GM18517 (cell line): ENCODE measurements at regions not wholly inside any gene's neighbourhood (a gene's known extent, or its start where the extent isn't known, plus 50 kb on each side); places are given as distances from the start of the nearest gene placed in this dataset.

Experiments
- ATAC-seq: cut with Tn5 transposase; IDR thresholded peaks from one replicate; pipeline ENCODE4 v1.9.1; 2021; ENCODE audit warnings: mild to moderate bottlenecking, moderate library complexity; ENCODE audit not compliant: unreplicated experiment

GRCh38 chr10:113219446-113219845 lies 269.4 kb downstream of the TCF7L2 start:
- ATAC-seq: no peak

- no peak for ATAC-seq
Observed at GRCh38 chr10:113221756-113222168, 271.7 kb downstream of the TCF7L2 start.

DNA sequence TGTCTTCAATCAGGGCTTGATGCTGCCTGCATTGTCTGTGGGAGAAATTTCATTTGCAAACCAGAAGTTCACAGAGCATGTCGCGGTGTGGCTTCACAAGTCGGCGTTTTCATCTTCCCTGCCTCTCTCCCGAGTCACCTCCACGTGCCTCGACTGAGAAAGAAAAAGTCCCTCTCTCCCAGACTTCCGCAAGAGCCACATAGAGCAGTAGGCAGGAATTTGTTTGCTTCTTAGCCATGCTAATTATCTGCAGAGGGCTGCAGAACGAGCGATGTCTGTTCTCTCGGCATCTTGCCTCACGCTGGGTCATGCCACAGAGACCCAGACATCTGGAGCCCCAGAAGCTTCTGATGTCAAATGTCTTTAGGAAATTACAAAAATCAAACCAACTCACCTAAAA lies 272.2 kb downstream of the TCF7L2 start:
- ATAC-seq: no peak

DNA sequence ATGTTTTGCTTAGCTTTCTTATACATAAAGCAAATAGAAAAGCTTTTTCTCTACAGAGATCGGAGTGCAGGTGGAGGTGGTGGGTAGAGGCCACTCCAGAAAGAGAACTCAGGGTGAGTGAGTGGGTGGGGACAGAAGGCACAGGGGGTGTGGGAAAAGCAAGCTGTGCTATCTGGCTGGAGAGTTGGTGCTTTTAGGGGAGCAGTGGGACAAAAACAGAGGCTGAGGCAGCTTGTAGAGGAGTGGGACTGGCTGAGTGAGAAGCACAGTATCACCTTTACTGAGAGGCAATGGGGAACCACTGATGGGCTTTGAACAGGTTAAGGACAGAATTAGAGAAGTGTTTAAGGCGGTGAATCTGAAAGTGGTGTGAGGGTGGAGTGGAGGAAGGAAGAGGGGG lies 275.3 kb downstream of the TCF7L2 start:
- no peak for ATAC-seq

GRCh38 chr10:113225903-113226302 lies 275.9 kb downstream of the TCF7L2 start:
- no peak for ATAC-seq

GRCh38 chr10:113226399-113226798 lies 276.4 kb downstream of the TCF7L2 start:
- ATAC-seq: no peak

GRCh38 chr10:113226831-113227445 lies 276.9 kb downstream of the TCF7L2 start:
- ATAC-seq: no peak

DNA sequence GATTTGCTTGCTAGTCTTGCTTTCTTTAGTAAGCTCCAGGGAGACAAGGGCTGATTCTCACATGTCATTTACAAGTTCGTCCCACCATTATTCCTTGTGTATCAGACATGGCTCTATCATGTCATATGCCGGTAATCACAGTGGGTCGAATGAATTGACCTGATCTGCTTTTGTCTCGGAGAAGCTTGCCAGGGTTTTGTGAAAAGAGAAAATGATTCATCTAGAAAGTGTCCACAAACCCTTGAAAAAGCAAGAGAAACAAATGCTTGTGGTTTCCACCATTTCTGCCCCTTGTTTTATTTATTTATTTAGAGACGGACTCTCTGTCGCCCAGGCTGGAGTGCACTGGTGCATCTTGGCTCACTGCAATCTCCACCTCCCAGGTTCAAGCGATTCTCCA lies 278.5 kb downstream of the TCF7L2 start:
- ATAC-seq: no peak

DNA sequence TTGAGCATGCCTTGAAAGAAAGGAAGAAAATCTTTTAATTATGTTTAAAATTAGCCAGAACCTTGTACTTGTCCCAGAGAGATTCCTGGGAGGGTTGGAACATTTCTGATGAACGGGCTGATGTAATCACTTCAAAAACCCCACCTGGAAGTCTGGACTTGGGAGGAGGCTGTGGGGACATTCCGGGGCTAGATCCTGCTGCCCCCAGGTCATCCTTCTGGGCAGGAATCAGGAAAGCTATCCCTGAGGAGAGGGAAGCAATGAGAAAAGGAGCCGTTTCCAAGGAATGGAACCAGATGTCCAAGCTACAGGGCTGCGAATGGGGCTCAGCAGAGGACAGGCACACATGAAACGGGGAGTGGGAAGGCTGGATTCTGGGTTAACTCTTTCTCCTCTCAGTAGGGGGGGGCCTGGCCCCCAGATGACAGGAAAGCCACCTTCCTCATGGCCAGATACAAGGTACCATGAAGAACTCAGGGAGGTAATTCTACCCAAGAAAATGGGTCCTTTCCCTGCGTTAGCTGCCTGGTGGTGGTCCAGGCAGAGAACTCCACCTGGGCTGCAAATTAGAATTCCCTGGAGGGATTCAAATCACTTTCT lies 280.1 kb downstream of the TCF7L2 start:
- no peak for ATAC-seq

GRCh38 chr10:113232928-113233511 lies 283.0 kb downstream of the TCF7L2 start:
- ATAC-seq: peak; percentile 93

DNA sequence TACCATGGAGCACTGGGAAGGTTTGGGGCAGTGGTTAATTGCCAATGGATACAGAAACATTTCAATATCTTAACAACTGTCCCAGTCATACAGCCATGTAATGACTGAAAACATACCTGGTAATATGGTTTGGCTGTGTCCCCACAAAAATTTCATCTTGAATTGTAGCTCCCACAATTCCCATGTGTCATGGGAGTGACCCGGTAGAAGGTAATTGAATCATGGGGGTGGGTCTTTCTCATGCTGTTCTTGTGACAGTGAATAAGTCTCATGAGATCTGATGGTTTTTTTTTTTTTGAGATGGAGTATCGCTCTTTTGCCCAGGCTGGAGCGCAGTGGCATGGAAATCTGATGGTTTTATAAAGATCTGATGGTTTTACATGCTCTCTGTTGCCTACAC lies 284.4 kb downstream of the TCF7L2 start:
- ATAC-seq: no peak

- no peak for ATAC-seq
Observed at GRCh38 chr10:113235508-113235907, 285.5 kb downstream of the TCF7L2 start.

- ATAC-seq: no peak
Observed at GRCh38 chr10:113236998-113237397, 287.0 kb downstream of the TCF7L2 start.

DNA sequence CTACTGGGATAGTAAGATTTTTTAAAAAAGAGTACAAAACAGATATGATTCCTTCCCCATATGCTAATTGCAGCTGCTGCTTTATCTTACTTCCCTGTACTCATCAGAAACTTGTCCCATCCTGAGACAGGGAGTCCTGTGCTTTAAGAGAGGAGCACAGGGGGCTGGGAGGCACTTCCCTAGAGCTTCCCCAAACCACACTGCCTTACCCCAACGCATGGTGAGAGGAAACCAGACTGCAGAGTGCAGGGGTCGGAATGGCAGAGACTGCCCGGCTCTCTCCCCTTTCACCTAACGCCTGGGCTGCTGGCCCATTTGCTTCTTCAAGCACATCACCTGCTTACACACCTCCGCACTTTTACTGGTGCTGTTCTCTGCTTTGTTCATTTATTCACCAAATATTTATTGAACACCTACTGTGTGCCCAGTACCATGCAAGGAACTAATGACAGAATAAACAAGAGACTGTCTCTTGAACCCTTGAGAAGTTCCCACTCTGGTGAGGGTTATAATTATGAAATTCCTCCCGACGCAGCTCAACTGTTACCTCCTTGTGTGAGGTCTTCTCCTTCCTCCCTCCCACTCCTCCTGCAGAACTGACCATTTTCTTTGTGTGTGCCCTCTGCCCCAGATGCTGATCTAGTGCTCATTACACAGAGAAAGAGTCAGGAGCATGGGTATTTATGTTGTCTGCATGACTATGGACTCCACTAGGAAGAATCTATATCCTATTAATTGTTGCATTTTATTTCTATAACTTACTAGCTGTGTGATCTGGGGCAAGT lies 289.7 kb downstream of the TCF7L2 start:
- ATAC-seq: no peak

DNA sequence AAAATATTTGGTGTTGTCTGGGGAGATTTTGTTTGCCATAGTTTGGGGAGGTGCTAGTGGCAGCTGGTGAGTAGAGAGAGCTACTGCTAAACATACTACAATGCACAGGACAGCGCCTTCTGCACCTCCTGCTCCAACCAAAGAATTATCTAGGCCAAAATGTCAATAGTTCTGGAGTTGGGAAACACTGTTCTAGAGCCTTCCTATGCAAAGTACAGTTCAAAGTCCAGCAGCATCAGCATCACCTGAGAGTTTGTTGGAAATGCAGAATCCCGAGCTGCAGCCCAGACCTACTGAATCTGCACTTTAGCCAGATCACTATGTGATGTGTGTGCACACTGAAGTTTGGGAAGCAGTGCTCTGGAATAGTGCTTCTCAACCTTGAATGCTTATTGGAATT lies 290.7 kb downstream of the TCF7L2 start:
- ATAC-seq: no peak

GRCh38 chr10:113241599-113242360 lies 291.7 kb downstream of the TCF7L2 start:
- ATAC-seq: no peak

- ATAC-seq: no peak
Observed at GRCh38 chr10:113243311-113243710, 293.3 kb downstream of the TCF7L2 start.

DNA sequence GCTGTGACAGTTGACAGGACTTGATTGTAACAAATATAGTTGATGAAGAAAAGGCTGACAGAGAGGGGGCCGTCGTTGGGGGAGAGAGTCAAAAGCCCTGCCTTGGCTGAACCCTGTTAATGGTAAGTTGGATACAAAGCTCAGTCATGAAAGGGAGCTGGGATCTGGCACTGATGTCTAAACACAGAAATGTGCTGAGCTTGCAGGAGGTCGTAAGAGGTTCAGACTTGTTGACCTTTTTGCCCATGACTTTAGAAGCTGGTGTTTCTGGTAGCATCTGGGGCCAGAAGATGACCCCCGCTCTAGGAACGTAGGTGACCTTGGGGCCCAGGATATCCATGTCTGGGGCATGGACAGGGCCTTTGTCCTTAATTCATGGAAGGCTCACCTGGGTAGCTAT lies 294.7 kb downstream of the TCF7L2 start:
- ATAC-seq: no peak

- no peak for ATAC-seq
Observed at GRCh38 chr10:113245286-113245685, 295.2 kb downstream of the TCF7L2 start.

- ATAC-seq: no peak
Observed at GRCh38 chr10:113247050-113247449, 297.0 kb downstream of the TCF7L2 start.
